ENCODE measurements at regions not wholly inside any gene's neighbourhood (a gene's known extent, or its start where the extent isn't known, plus 50 kb on each side); places are given as distances from the start of the nearest gene placed in this dataset.

GRCh38 chr4:106444557-106444956, 76.0 kb upstream of the GIMD1 start:
- DNase-seq (ENCODE audit: low read depth) = peak; percentile 51
- TF ChIP-seq, protein P1, sequence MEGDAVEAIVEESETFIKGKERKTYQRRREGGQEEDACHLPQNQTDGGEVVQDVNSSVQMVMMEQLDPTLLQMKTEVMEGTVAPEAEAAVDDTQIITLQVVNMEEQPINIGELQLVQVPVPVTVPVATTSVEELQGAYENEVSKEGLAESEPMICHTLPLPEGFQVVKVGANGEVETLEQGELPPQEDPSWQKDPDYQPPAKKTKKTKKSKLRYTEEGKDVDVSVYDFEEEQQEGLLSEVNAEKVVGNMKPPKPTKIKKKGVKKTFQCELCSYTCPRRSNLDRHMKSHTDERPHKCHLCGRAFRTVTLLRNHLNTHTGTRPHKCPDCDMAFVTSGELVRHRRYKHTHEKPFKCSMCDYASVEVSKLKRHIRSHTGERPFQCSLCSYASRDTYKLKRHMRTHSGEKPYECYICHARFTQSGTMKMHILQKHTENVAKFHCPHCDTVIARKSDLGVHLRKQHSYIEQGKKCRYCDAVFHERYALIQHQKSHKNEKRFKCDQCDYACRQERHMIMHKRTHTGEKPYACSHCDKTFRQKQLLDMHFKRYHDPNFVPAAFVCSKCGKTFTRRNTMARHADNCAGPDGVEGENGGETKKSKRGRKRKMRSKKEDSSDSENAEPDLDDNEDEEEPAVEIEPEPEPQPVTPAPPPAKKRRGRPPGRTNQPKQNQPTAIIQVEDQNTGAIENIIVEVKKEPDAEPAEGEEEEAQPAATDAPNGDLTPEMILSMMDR (IDR thresholded peaks at IDR 0.05; ENCODE audit: control insufficient read depth, insufficient read depth, low read depth, low read length, missing control alignments) = no peak
- no peak overlapping the region for H3K4me3 ChIP-seq (ENCODE audit: control insufficient read depth, low read depth, low read length)

GRCh38 chr4:106430797-106431196, 62.2 kb upstream of the GIMD1 start:
- H3K4me3 ChIP-seq (ENCODE audit: control insufficient read depth, low read depth, low read length) = no peak overlapping the region
- DNase-seq (ENCODE audit: low read depth) = no peak
- TF ChIP-seq, protein P1 (IDR thresholded peaks at IDR 0.05; ENCODE audit: control insufficient read depth, insufficient read depth, low read depth, low read length, missing control alignments) = no peak

- H3K4me3 ChIP-seq (ENCODE audit: control insufficient read depth, low read depth, low read length) = no peak overlapping the region
- DNase-seq (ENCODE audit: low read depth) = no peak
- TF ChIP-seq, protein P1 (IDR thresholded peaks at IDR 0.05; ENCODE audit: control insufficient read depth, insufficient read depth, low read depth, low read length, missing control alignments) = no peak
These were observed 61.3 kb upstream of the GIMD1 start for GRCh38 chr4:106429885-106430284.

GRCh38 chr4:106426069-106426468, 57.5 kb upstream of the GIMD1 start:
- DNase-seq (ENCODE audit: low read depth) = no peak
- TF ChIP-seq, protein P1 (IDR thresholded peaks at IDR 0.05; ENCODE audit: control insufficient read depth, insufficient read depth, low read depth, low read length, missing control alignments) = no peak
- H3K4me3 ChIP-seq (ENCODE audit: control insufficient read depth, low read depth, low read length) = no peak overlapping the region

- no peak overlapping the region for H3K4me3 ChIP-seq (ENCODE audit: control insufficient read depth, low read depth, low read length)
- TF ChIP-seq, protein P1 (IDR thresholded peaks at IDR 0.05; ENCODE audit: control insufficient read depth, insufficient read depth, low read depth, low read length, missing control alignments) = no peak
- DNase-seq (ENCODE audit: low read depth) = no peak
These were observed 57.0 kb upstream of the GIMD1 start for GRCh38 chr4:106425576-106425975.

GRCh38 chr4:106424426-106424825, 55.8 kb upstream of the GIMD1 start:
- no peak for DNase-seq (ENCODE audit: low read depth)
- H3K4me3 ChIP-seq (ENCODE audit: control insufficient read depth, low read depth, low read length) = no peak overlapping the region
- TF ChIP-seq, protein P1 (IDR thresholded peaks at IDR 0.05; ENCODE audit: control insufficient read depth, insufficient read depth, low read depth, low read length, missing control alignments) = no peak

GRCh38 chr4:106423791-106424190, 55.2 kb upstream of the GIMD1 start:
- TF ChIP-seq, protein P1 (IDR thresholded peaks at IDR 0.05; ENCODE audit: control insufficient read depth, insufficient read depth, low read depth, low read length, missing control alignments) = no peak
- no peak overlapping the region for H3K4me3 ChIP-seq (ENCODE audit: control insufficient read depth, low read depth, low read length)
- no peak for DNase-seq (ENCODE audit: low read depth)
